ENCODE measurements at regions not wholly inside any gene's neighbourhood (a gene's known extent, or its start where the extent isn't known, plus 50 kb on each side); places are given as distances from the start of the nearest gene placed in this dataset.

- Histone ChIP-seq H3K9me3 (ENCODE audit: low read depth, low read length, poor library complexity, severe bottlenecking) (no peaks in the 10 kb centered on the region), H3K27ac (ENCODE audit: low read depth, low read length, poor library complexity, severe bottlenecking) (no peak overlapping the region), H3K4me3 (ENCODE audit: low read depth, low read length, poor library complexity, severe bottlenecking) (no peak overlapping the region), H3K36me3 (ENCODE audit: insufficient read depth, low read length, poor library complexity, severe bottlenecking) (no peaks in the 10 kb centered on the region), H3K4me1 (ENCODE audit: insufficient read depth, low read length, poor library complexity, severe bottlenecking) (peaks cover 14% of the 10 kb centered on the region), H3K27me3 (replicated peaks; ENCODE audit: insufficient read depth, low read depth, low read length, poor library complexity) (no peaks in the 10 kb centered on the region)
- ChIA-PET POLR2A (ENCODE audit: low non-redundant PET) (no interaction called here), CTCF (no interaction called here)
- intact Hi-C loops (cut with micrococcal nuclease; ENCODE audit: unreplicated experiment): no loop called here
- TF ChIP-seq CTCF (conservative IDR thresholded peaks at IDR 0.05; ENCODE audit: low read depth, low read length) (no peak), EZH2 (IDR thresholded peaks at IDR 0.05; ENCODE audit: borderline replicate concordance, low read depth, low read length, poor library complexity, severe bottlenecking) (no peak)
- no TSS peak for BruUV-seq (replicated peaks)
- DNase-seq (ENCODE audit: low spot score): no peak
Observed at GRCh38 chr2:19494241-19494640, 135.8 kb upstream of the OSR1 start.

GRCh38 chr2:19491796-19492195, 133.4 kb upstream of the OSR1 start:
- no TSS peak for BruUV-seq (replicated peaks)
- POLR2A ChIA-PET (ENCODE audit: low non-redundant PET): no interaction called here
- no peak for TF ChIP-seq CTCF (conservative IDR thresholded peaks at IDR 0.05; ENCODE audit: low read depth, low read length)
- no peak for TF ChIP-seq EZH2 (IDR thresholded peaks at IDR 0.05; ENCODE audit: borderline replicate concordance, low read depth, low read length, poor library complexity, severe bottlenecking)
- no peaks in the 10 kb centered on the region for H3K9me3 ChIP-seq (ENCODE audit: low read depth, low read length, poor library complexity, severe bottlenecking)
- DNase-seq (ENCODE audit: low spot score): no peak
- no peak overlapping the region for H3K27ac ChIP-seq (ENCODE audit: low read depth, low read length, poor library complexity, severe bottlenecking)
- intact Hi-C loops (cut with micrococcal nuclease; ENCODE audit: unreplicated experiment): no loop called here
- H3K27me3 ChIP-seq (replicated peaks; ENCODE audit: insufficient read depth, low read depth, low read length, poor library complexity): no peaks in the 10 kb centered on the region
- no peak overlapping the region for H3K4me3 ChIP-seq (ENCODE audit: low read depth, low read length, poor library complexity, severe bottlenecking)
- H3K36me3 ChIP-seq (ENCODE audit: insufficient read depth, low read length, poor library complexity, severe bottlenecking): no peaks in the 10 kb centered on the region
- peaks cover 14% of the 10 kb centered on the region for H3K4me1 ChIP-seq (ENCODE audit: insufficient read depth, low read length, poor library complexity, severe bottlenecking)
- CTCF ChIA-PET: no interaction called here

- Histone ChIP-seq H3K27ac (ENCODE audit: low read depth, low read length, poor library complexity, severe bottlenecking) (no peak overlapping the region), H3K27me3 (replicated peaks; ENCODE audit: insufficient read depth, low read depth, low read length, poor library complexity) (no peaks in the 10 kb centered on the region), H3K36me3 (ENCODE audit: insufficient read depth, low read length, poor library complexity, severe bottlenecking) (no peaks in the 10 kb centered on the region), H3K4me1 (ENCODE audit: insufficient read depth, low read length, poor library complexity, severe bottlenecking) (peaks cover 6% of the 10 kb centered on the region), H3K4me3 (ENCODE audit: low read depth, low read length, poor library complexity, severe bottlenecking) (no peak overlapping the region), H3K9me3 (ENCODE audit: low read depth, low read length, poor library complexity, severe bottlenecking) (no peaks in the 10 kb centered on the region)
- intact Hi-C loops (cut with micrococcal nuclease; ENCODE audit: unreplicated experiment): no loop called here
- no peak for TF ChIP-seq CTCF (conservative IDR thresholded peaks at IDR 0.05; ENCODE audit: low read depth, low read length)
- TF ChIP-seq EZH2 (IDR thresholded peaks at IDR 0.05; ENCODE audit: borderline replicate concordance, low read depth, low read length, poor library complexity, severe bottlenecking): no peak
- ChIA-PET CTCF (no interaction called here), POLR2A (ENCODE audit: low non-redundant PET) (no interaction called here)
- BruUV-seq (replicated peaks): no TSS peak
- DNase-seq (ENCODE audit: low spot score): no peak
Observed at GRCh38 chr2:19490846-19491435, 132.5 kb upstream of the OSR1 start.
